ENCODE measurements at regions not wholly inside any gene's neighbourhood (a gene's known extent, or its start where the extent isn't known, plus 50 kb on each side); places are given as distances from the start of the nearest gene placed in this dataset.

DNA sequence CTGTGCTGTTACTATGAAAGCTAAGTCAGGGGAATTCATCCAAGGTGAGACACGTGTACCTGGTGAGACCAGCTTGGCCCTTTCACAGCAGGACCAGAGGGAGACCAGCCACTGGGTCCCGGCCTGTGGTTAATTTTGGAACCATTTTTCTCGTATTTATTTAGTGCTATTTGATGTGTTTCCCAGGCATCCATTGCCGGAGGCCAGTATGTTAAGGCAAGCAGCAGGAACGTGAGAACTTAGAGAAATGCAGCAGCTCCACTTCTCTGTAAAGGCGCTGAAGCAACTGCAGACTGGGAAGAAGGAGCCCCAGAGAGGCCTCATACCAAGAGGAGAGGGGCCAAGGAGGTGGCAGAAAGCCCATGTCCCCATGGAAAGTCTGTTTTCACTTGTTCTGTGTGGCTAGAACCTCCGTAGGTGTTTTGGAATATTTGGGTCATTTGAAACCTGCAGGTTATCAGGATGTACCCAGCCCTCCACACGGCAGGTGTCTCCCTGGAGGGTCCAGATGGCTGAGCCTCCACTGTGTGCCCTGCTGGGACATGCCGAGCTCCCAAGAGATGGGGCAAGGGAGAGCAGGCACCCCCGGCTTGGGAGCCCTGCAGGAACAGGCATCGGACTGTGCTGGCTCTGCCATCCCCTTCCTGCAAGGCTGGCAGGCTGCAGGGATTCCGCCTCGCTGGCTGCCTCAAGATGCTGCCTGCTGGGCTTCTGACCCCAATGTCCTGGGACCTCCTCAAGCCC is 256.0 kb upstream of the RAB6C start:
- TF ChIP-seq, protein P1, sequence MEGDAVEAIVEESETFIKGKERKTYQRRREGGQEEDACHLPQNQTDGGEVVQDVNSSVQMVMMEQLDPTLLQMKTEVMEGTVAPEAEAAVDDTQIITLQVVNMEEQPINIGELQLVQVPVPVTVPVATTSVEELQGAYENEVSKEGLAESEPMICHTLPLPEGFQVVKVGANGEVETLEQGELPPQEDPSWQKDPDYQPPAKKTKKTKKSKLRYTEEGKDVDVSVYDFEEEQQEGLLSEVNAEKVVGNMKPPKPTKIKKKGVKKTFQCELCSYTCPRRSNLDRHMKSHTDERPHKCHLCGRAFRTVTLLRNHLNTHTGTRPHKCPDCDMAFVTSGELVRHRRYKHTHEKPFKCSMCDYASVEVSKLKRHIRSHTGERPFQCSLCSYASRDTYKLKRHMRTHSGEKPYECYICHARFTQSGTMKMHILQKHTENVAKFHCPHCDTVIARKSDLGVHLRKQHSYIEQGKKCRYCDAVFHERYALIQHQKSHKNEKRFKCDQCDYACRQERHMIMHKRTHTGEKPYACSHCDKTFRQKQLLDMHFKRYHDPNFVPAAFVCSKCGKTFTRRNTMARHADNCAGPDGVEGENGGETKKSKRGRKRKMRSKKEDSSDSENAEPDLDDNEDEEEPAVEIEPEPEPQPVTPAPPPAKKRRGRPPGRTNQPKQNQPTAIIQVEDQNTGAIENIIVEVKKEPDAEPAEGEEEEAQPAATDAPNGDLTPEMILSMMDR (IDR thresholded peaks at IDR 0.05), result no peak
- TF ChIP-seq POLR2AphosphoS5 (IDR thresholded peaks at IDR 0.05) (no peak), EP300 (IDR thresholded peaks at IDR 0.05) (no peak)

All from gastroesophageal sphincter (tissue), 3 donors.